Right cardiac atrium (tissue), 5 donors: ENCODE measurements at regions not wholly inside any gene's neighbourhood (a gene's known extent, or its start where the extent isn't known, plus 50 kb on each side); places are given as distances from the start of the nearest gene placed in this dataset.

Experiments used
- ATAC-seq, 2 donors: fragments of 200-7000 bp; cut with Tn5 transposase; one replicate each; pipeline versions ENCODE4 v1.8.0 to v1.9.1; 2020; ENCODE audit warnings: moderate library complexity in 2 of 2, mild to moderate bottlenecking in 1 of 2
- DNase-seq, 3 donors: peaks; one replicate each; pipeline ENCODE4 v3.0.0-alpha.2; 2020
- H3K27ac ChIP-seq: one replicate; pipeline ENCODE4 v1.5.1; 2013; ENCODE audit warnings: mild to moderate bottlenecking, low read length, control low read depth, moderate library complexity
- H3K27me3 ChIP-seq: one replicate; pipeline ENCODE4 v1.6.1; 2013; ENCODE audit not compliant: control insufficient read depth, insufficient read depth
- H3K4me1 ChIP-seq: one replicate; pipeline ENCODE4 v1.6.1; 2013; ENCODE audit warnings: low read length; ENCODE audit not compliant: control insufficient read depth, insufficient read depth
- H3K4me3 ChIP-seq: one replicate; pipeline ENCODE4 v1.5.1; 2013; ENCODE audit warnings: low read length, control low read depth
- H3K9me3 ChIP-seq: one replicate; pipeline ENCODE4 v1.6.1; 2013; ENCODE audit warnings: low read length; ENCODE audit not compliant: control insufficient read depth
- WGBS: extraction: QIAGEN DNeasy Blood & Tissue Kit; methylation state at CpG from one replicate; pipeline ENCODE4 v1.1.7; 2013; 5-methylcytosine and 5-hydroxymethylcytosine counted together
- intact Hi-C, 4 donors: fragments of 100-400 bp; cut with DNase I; formaldehyde crosslinking; loops; one replicate each; pipeline versions ENCODE4 v1.11.0 to v1.14.0; 2022 to 2023
- donor health status: healthy with polysubstance abuse.
- donor health status: DM: no; HTN: yes; CAD: no.
- donor health status: DM: no; HTN: no; CAD: no.
- donor health status: DM: no; HTN: yes; CAD: no; lungs with severe emphysema.
- donor health status: DM: yes; HTN: yes; CAD: no.

DNA sequence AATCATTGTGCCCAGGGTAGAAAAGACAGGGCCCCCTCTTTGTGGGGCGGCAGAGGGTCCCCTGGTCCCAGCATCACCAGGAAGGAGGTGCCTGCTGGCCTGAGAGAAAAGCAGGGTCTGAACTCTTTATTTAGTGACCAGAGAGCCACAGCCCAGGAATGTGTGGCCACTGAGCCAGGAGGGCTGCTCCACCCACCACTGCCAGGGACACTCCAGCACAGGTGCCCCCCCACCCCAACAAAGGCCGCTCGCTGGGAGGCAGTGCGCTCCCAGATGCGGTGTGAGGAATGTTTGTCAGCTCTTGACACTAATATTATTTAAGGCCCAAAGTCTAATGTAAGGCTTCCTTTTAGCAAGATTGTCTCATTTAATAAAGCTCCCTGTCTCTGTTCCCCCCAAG, 59.6 kb upstream of the ZMIZ1 start:
- WGBS, result 96% methylated on average over 5 of the region's 5 CpGs
- Histone ChIP-seq H3K27ac (no peak overlapping the region), H3K4me3 (no peak overlapping the region), H3K4me1 (peaks cover 3% of the 10 kb centered on the region), H3K9me3 (no peaks in the 10 kb centered on the region), H3K27me3 (no peaks in the 10 kb centered on the region)
- ATAC-seq, result no peak
- intact Hi-C loops, result no loop called here
- DNase-seq, result no peak

GRCh38 chr10:79012567-79012966, 56.2 kb upstream of the ZMIZ1 start:
- DNase-seq (peak in 1 of 3 donors; percentile 5), ATAC-seq (no peak)
- Histone ChIP-seq H3K9me3 (no peaks in the 10 kb centered on the region), H3K27me3 (no peaks in the 10 kb centered on the region), H3K4me3 (no peak overlapping the region), H3K4me1 (peaks cover 1% of the 10 kb centered on the region), H3K27ac (no peak overlapping the region)
- intact Hi-C loops, result no loop called here
- 90% methylated on average over 4 of the region's 4 CpGs for WGBS

GRCh38 chr10:79013406-79013987, 55.3 kb upstream of the ZMIZ1 start:
- WGBS, result 57% methylated on average over 12 of the region's 12 CpGs
- Histone ChIP-seq H3K4me1 (peaks cover 3% of the 10 kb centered on the region), H3K9me3 (no peaks in the 10 kb centered on the region), H3K27ac (peak overlapping the region; percentile 35), H3K27me3 (no peaks in the 10 kb centered on the region), H3K4me3 (no peak overlapping the region)
- intact Hi-C loops, result no loop called here
- peak; percentile 27 to 49 for ATAC-seq
- DNase-seq, result peak in 1 of 3 donors; percentile 42

GRCh38 chr10:79014796-79015195, 54.0 kb upstream of the ZMIZ1 start:
- Histone ChIP-seq H3K9me3 (no peaks in the 10 kb centered on the region), H3K27me3 (no peaks in the 10 kb centered on the region), H3K4me3 (no peak overlapping the region), H3K27ac (no peak overlapping the region), H3K4me1 (peaks cover 3% of the 10 kb centered on the region)
- 97% methylated on average over 1 of the region's 1 CpG for WGBS
- DNase-seq (no peak), ATAC-seq (peak in 1 of 2 donors; percentile 8)
- intact Hi-C loops, result no loop called here

DNA sequence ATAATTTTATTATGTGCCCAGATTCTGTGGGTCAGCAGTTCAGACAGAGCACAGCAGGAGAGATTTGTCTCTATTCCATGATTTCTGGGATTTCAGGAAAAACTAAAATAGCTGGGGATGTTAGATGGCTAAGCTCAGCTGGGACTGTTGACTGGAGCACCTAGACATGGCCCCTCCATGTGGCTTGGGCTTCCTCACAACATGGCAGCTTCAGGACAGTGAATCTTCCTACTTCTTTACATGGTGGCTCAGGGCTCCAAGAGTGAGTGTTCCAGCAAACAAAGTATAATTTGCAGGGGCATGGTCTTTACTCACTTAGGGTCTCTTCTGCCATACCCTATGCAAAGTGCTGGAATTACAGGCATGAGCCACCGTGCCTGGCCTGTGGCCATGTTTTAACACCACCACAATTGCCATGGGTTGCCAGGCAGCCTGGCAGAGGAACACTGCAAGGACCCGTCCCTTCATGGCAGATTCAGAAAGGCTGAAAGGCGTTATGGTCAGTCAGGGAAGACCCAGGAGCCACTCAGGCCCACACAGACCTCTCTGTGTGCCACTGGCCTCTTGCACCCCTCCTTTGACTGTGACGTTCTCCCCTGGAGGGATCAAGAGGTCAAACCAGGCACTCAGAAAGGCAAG, 50.8 kb upstream of the ZMIZ1 start:
- Histone ChIP-seq H3K27ac (peak overlapping the region; percentile 40), H3K9me3 (no peaks in the 10 kb centered on the region), H3K4me3 (no peak overlapping the region), H3K27me3 (no peaks in the 10 kb centered on the region), H3K4me1 (peaks cover 6% of the 10 kb centered on the region)
- WGBS, result 86% methylated on average over 4 of the region's 4 CpGs
- DNase-seq, result no peak
- no peak for ATAC-seq
- intact Hi-C loops, result no loop called here

DNA sequence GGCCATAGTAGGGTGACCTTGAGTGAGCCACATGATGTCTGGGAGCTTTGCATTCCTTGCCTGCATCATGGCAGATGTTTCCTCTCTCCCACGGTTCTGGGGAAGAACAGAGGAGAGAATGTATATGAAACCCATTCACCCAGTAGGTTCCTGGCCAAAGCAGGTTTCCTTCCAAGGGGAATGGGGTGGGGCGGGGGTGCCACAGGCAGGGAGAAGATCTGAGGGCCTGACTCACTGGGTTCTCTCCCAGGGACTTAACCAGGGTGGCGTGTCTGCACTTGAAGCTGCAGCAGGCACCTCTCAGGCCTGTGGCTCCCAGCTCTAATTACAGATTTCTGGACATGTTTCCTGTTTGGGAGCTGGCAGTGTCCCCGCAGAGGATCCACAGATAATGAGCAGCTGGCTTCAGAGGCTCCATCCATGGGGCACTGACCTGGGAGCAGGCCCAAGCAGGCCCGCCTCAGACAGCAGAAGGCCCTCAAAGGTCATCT, 50.2 kb upstream of the ZMIZ1 start:
- intact Hi-C loops, result no loop called here
- peaks cover 6% of the 10 kb centered on the region for H3K4me1 ChIP-seq
- H3K4me3 ChIP-seq, result no peak overlapping the region
- H3K27ac ChIP-seq, result peak overlapping the region; percentile 40
- WGBS, result 58% methylated on average over 5 of the region's 5 CpGs
- no peaks in the 10 kb centered on the region for H3K27me3 ChIP-seq
- peak in 1 of 3 donors; percentile 59 for DNase-seq
- peak in 1 of 2 donors; percentile 12 for ATAC-seq
- no peaks in the 10 kb centered on the region for H3K9me3 ChIP-seq
